ENCODE measurements at regions not wholly inside any gene's neighbourhood (a gene's known extent, or its start where the extent isn't known, plus 50 kb on each side); places are given as distances from the start of the nearest gene placed in this dataset.
A peak's percentile ranks its signal among the peaks of the same experiment; 100 is the strongest.

DNA sequence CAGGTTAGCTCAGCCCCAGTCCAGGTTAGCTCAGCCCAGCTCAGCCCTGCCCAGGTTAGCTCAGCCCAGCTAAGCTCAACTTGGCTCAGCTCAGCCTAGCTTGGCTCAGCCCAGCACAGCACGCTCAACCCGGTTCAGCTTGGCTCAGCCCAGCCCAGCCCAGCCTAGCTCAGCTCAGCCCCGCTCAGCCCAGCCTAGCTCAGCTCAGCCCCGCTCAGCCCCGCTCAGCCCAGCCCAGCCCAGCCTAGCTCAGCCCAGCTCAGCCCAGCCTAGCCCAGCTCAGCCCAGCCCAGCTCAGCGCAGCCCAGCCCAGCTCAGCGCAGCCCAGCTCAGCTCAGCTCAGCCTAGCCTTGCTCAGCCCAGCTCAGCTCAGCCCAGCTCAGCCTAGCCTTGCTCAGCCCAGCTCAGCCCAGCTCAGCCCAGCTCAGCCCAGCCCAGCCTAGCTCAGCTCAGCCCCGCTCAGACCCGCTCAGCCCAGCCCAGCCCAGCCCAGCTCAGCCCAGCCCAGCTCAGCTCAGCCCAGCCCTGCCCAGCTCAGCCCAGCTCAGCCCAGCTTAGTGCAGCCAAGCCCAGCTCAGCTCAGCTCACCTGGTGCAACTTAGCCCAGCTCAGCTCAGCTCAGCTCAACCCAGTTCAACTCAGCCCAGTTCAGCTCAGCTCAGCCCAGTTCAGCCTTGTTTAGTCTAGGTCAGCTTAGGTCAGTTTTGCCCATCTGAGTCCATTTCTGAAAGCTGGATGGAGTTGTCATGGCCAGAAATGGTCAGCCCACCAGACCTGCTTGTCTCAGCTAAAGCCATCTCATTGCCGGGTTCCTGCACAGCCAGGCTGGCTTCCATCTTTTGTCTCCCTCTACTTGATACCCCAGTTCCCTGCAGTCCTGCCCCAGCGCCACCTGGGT lies 333.6 kb downstream of the TMEM121 start:
- peak; percentile 14 for DNase-seq
- Histone ChIP-seq H3K9ac (ENCODE audit: low read length) (peak overlapping the region; percentile 98), H3K4me1 (ENCODE audit: control insufficient read depth in 2 of 2, insufficient read depth in 2 of 2, low read length in 2 of 2) (peaks cover 6 to 23% of the 10 kb centered on the region in 2 donors), H3K27ac (ENCODE audit: low read length in 2 of 2) (peak overlapping the region; percentile 86 to 94), H3K9me3 (ENCODE audit: control extremely low read depth in 1 of 3, control insufficient read depth in 2 of 3, insufficient read depth in 1 of 3, low read length in 2 of 3) (peaks cover 0 to 5% (median 0%) of the 10 kb centered on the region in 3 donors), H4K20me1 (ENCODE audit: control insufficient read depth, insufficient read depth, low read length, poor library complexity, severe bottlenecking) (peaks cover 89% of the 10 kb centered on the region), H3K79me2 (ENCODE audit: control insufficient read depth, insufficient read depth, low read length) (peaks cover 92% of the 10 kb centered on the region), H2AFZ (ENCODE audit: insufficient read depth, low read depth, low read length, poor library complexity, severe bottlenecking) (no peak overlapping the region), H3K36me3 (replicated peaks in 1 of 2; ENCODE audit: control extremely low read depth in 1 of 2, control insufficient read depth in 1 of 2, extremely low read depth in 1 of 2, insufficient read depth in 2 of 2, low read length in 1 of 2) (peaks cover 3 to 93% of the 10 kb centered on the region in 2 experiments), H3K4me2 (replicated peaks; ENCODE audit: low read depth, low read length, poor library complexity, severe bottlenecking) (peak overlapping the region; percentile 72), H3K4me3 (ENCODE audit: control extremely low read depth in 1 of 5, extremely low read depth in 1 of 5, insufficient read depth in 1 of 5, low read depth in 2 of 5, low read length in 4 of 5) (peak overlapping the region; percentile 99 to 100 (median 99)), H3K27me3 (replicated peaks in 1 of 4; ENCODE audit: control extremely low read depth in 1 of 4, control insufficient read depth in 3 of 4, insufficient read depth in 4 of 4, low read length in 3 of 4) (no peaks in the 10 kb centered on the region)
- intact Hi-C loops (cut with micrococcal nuclease) = loop anchor here (5.0 to 10.0 kb wide), 2 partner anchors 37 to 175 kb away; no protein-coding TSS in a partner anchor
- H3K27me3 Mint-ChIP-seq = no peaks in the 10 kb centered on the region
- under 1% methylated on average over 10 of the region's 11 CpGs for WGBS (ENCODE audit: insufficient coverage)
- ATAC-seq (ENCODE audit: low read depth) = peak; percentile 1
- TF ChIP-seq, protein P1, sequence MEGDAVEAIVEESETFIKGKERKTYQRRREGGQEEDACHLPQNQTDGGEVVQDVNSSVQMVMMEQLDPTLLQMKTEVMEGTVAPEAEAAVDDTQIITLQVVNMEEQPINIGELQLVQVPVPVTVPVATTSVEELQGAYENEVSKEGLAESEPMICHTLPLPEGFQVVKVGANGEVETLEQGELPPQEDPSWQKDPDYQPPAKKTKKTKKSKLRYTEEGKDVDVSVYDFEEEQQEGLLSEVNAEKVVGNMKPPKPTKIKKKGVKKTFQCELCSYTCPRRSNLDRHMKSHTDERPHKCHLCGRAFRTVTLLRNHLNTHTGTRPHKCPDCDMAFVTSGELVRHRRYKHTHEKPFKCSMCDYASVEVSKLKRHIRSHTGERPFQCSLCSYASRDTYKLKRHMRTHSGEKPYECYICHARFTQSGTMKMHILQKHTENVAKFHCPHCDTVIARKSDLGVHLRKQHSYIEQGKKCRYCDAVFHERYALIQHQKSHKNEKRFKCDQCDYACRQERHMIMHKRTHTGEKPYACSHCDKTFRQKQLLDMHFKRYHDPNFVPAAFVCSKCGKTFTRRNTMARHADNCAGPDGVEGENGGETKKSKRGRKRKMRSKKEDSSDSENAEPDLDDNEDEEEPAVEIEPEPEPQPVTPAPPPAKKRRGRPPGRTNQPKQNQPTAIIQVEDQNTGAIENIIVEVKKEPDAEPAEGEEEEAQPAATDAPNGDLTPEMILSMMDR (IDR thresholded peaks at IDR 0.05) = no peak
- TF ChIP-seq EZH2 (IDR thresholded peaks at IDR 0.05; ENCODE audit: borderline replicate concordance, insufficient read depth, low read depth, low read length, poor library complexity, severe bottlenecking) = no peak
- H3K9me3 Mint-ChIP-seq (ENCODE audit: insufficient read depth) = no peaks in the 10 kb centered on the region
- H3K4me3 Mint-ChIP-seq = peak overlapping the region; percentile 98
- H3K4me1 Mint-ChIP-seq = peaks cover 13% of the 10 kb centered on the region
- peak overlapping the region; percentile 98 for H3K27ac Mint-ChIP-seq
- POLR2A ChIA-PET = interaction anchor here (0.6 to 6.2 kb wide), 9 partner anchors 32 to 282 kb away, joined by 3 to 97 read pairs (median 7); no protein-coding TSS in a partner anchor
- CTCF ChIA-PET = interaction anchor here (1.1 to 1.8 kb wide), 3 partner anchors 42 to 270 kb away, joined by 3 to 7 read pairs (median 4); no protein-coding TSS in a partner anchor
